Peyer's patch (tissue), 4 donors: ENCODE measurements at regions not wholly inside any gene's neighbourhood (a gene's known extent, or its start where the extent isn't known, plus 50 kb on each side); places are given as distances from the start of the nearest gene placed in this dataset.
"Not testable (repeated sequence)": the region's sequence is repeated elsewhere in the genome, so short reads cannot be mapped to it uniquely, and the experiment has no call there.

ENCODE experiments used
- DNase-seq, 3 donors: peaks; one replicate each; pipeline ENCODE4 v3.0.0-alpha.2; 2017 to 2019
- H3K27ac ChIP-seq, 4 donors: fragments of 200-600 bp; sonication (generic); one replicate each; pipeline ENCODE4 v1.5.1; 2016 to 2019
- H3K27me3 ChIP-seq, 2 donors: fragments of 200-600 bp; sonication (generic); one replicate each; pipeline ENCODE4 v1.5.1; 2019
- H3K36me3 ChIP-seq, 3 donors: fragments of 200-600 bp; sonication (generic); one replicate each; pipeline ENCODE4 v1.5.1; 2016 to 2019
- H3K4me1 ChIP-seq, 4 donors: fragments of 200-600 bp; sonication (generic); one replicate each; pipeline ENCODE4 v1.5.1; 2016 to 2019
- H3K4me3 ChIP-seq, 4 donors: fragments of 200-600 bp; sonication (generic); 1 replicate in 3 of 4; 2 replicates in 1 of 4; pipeline ENCODE4 v1.5.1; 2016 to 2019; ENCODE audit warnings: mild to moderate bottlenecking in 1 of 4
- H3K9me3 ChIP-seq, 4 donors: fragments of 200-600 bp; sonication (generic); one replicate each; pipeline ENCODE4 v1.5.1; 2016 to 2019; ENCODE audit warnings: mild to moderate bottlenecking in 1 of 4
- POLR2A ChIP-seq, 2 donors: fragments of 450-650 bp; IDR thresholded peaks; one replicate each; pipeline ENCODE4 v1.5.1; 2017; ENCODE audit warnings: antibody characterized with exemption in 2 of 2, mild to moderate bottlenecking in 2 of 2, moderate library complexity in 2 of 2
- TF ChIP-seq, protein P1 (sequence below), 6 experiments: fragments of 450-650 bp in 4 of 6; fragments of 200-600 bp in 2 of 6; sonication (generic) in 1 of 6; IDR thresholded peaks; one replicate each; pipeline ENCODE4 v1.5.1; 2017 to 2019; ENCODE audit warnings: antibody characterized with exemption in 6 of 6, mild to moderate bottlenecking in 3 of 6, moderate library complexity in 1 of 6

DNA sequence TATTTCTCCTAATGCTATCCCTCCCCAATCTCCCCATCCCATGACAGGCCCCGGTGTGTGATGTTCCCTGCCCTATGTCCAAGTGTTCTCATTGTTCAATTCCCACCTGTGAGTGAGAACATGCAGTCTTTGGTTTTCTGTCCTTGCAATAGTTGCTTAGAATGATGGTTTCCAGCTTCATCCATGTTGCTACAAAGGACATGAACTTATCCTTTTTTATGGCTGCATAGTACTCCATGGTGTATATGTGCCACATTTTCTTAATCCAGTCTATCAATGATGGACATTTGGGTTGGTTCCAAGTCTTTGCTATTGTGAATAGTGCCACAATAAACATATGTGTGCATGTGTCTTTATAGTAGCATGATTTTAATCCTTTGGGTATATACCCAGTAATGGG lies 51.3 kb upstream of the RIOK2 start:
- H3K4me3 ChIP-seq, H3K27ac ChIP-seq, H3K27me3 ChIP-seq, H3K4me1 ChIP-seq, DNase-seq, H3K9me3 ChIP-seq, H3K36me3 ChIP-seq: not testable (repeated sequence)

DNA sequence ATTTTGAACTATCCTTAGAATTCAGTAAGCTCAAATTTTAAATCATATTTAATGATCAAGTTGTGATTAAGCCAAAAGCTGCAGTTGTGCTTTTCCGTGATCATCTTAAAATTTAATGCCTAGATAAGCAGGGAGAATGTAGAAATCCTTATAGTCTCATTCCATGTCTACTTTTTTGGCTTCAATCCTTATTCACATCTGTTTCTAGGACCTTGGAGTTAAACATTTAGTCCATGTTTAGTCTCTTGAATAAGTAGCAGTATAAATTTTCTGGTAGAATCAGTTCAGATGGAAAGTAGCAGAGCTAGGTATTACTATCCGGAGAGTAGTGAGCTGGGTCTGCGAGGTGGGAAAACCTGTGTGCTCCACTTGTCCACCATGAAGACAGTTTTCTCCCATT lies 59.3 kb upstream of the RIOK2 start:
- DNase-seq: no peak

DNA sequence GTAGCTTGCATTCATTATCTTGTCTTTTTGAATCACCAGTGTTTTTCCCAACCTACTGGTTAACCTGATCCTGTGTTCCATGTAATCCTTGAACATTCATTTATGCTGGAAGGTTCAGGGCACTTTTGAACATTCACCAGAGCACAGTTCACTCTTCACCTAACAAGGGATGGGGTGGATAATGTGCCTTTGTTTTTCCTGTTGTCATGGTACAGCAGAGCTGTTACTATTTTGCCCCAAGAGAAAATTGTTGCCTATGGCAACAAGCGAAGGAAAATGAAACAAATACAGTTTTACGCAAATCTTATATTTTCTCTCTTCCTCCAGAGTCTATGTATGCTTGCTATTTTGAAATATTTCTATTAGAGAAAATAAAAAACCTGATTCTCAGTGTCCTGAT lies 60.3 kb upstream of the RIOK2 start:
- TF ChIP-seq, protein P1, sequence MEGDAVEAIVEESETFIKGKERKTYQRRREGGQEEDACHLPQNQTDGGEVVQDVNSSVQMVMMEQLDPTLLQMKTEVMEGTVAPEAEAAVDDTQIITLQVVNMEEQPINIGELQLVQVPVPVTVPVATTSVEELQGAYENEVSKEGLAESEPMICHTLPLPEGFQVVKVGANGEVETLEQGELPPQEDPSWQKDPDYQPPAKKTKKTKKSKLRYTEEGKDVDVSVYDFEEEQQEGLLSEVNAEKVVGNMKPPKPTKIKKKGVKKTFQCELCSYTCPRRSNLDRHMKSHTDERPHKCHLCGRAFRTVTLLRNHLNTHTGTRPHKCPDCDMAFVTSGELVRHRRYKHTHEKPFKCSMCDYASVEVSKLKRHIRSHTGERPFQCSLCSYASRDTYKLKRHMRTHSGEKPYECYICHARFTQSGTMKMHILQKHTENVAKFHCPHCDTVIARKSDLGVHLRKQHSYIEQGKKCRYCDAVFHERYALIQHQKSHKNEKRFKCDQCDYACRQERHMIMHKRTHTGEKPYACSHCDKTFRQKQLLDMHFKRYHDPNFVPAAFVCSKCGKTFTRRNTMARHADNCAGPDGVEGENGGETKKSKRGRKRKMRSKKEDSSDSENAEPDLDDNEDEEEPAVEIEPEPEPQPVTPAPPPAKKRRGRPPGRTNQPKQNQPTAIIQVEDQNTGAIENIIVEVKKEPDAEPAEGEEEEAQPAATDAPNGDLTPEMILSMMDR (IDR thresholded peaks at IDR 0.05): no peak
- no peak for TF ChIP-seq POLR2A (IDR thresholded peaks at IDR 0.05)
- no peaks in the 10 kb centered on the region for H3K4me1 ChIP-seq
- no peaks in the 10 kb centered on the region for H3K27me3 ChIP-seq
- no peaks in the 10 kb centered on the region for H3K9me3 ChIP-seq
- no peaks in the 10 kb centered on the region for H3K36me3 ChIP-seq
- no peak for DNase-seq
- H3K27ac ChIP-seq: no peak overlapping the region
- no peak overlapping the region for H3K4me3 ChIP-seq

More for the DNA sequence above, 59.3 kb upstream of the RIOK2 start:
- no peak overlapping the region for H3K4me3 ChIP-seq
- H3K36me3 ChIP-seq: no peaks in the 10 kb centered on the region
- H3K27ac ChIP-seq: no peak overlapping the region
- H3K4me1 ChIP-seq: no peaks in the 10 kb centered on the region
- no peaks in the 10 kb centered on the region for H3K27me3 ChIP-seq
- no peaks in the 10 kb centered on the region for H3K9me3 ChIP-seq
- TF ChIP-seq POLR2A (IDR thresholded peaks at IDR 0.05): no peak
- TF ChIP-seq, protein P1 (IDR thresholded peaks at IDR 0.05): no peak

DNA sequence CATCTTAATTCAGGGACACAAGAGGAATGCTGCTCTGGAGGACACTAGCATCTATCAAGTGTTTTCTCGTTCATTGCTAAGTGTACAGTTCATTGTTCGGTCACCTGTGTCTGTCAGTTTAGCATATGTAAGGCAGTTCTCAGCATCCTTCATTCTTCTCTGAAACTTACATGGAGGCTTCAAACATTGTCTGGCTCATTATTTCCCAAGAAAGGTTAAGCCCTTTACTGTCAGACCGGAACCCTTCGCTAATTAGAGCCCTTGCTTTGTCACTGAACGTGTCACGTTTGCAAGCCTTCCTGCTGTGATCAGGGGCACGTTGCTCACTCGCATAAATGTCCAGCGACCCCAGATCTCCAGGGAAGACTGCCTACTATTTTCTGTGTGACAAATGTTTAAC lies 62.3 kb upstream of the RIOK2 start:
- Histone ChIP-seq H3K9me3 (no peaks in the 10 kb centered on the region), H3K27me3 (no peaks in the 10 kb centered on the region), H3K36me3 (no peaks in the 10 kb centered on the region), H3K27ac (no peak overlapping the region), H3K4me3 (no peak overlapping the region), H3K4me1 (no peaks in the 10 kb centered on the region)
- DNase-seq: no peak
- no peak for TF ChIP-seq POLR2A (IDR thresholded peaks at IDR 0.05)
- TF ChIP-seq, protein P1 (IDR thresholded peaks at IDR 0.05): no peak

DNA sequence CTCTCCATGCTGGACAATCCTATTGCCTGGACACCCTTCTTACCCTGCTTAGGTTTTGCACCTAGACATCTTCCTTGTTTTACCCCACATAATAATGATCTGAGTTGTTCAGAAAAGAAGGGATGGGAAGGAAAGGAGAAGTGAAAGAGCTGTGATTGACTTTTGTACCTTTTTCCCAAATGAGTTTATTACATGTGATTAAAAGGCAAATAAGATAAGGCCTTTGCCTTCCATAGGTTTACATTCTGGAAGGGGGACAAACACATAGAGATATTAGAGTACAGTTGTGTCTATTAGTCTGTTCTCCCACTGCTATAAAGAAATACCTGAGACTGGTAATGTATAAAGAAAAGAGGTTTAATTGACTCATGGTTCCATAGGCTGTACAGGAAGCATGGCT lies 67.1 kb upstream of the RIOK2 start:
- H3K27me3 ChIP-seq: no peaks in the 10 kb centered on the region
- no peaks in the 10 kb centered on the region for H3K4me1 ChIP-seq
- H3K4me3 ChIP-seq: no peak overlapping the region
- no peak for TF ChIP-seq POLR2A (IDR thresholded peaks at IDR 0.05)
- TF ChIP-seq, protein P1 (IDR thresholded peaks at IDR 0.05): no peak
- H3K27ac ChIP-seq: no peak overlapping the region
- H3K9me3 ChIP-seq: peaks cover 0 to 4% (median 0%) of the 10 kb centered on the region in 4 donors
- no peaks in the 10 kb centered on the region for H3K36me3 ChIP-seq
- no peak for DNase-seq

DNA sequence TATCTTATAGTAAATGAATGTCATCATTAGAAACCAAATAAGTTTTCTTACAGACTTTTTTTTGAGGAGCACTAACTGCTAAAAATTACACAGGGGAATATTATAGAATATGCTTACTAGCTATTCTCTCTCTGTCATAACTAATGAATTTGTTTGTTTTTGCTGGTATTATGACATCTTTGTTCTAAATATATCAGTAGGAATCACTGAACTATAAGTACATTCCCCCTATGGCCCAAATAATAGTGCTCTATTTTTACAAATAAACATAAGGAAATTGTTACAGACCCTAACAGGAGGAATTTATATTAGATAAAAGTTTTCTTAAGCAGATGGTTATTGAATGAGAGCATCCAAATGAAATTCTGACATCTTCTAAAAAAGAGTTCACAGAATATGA lies 83.0 kb upstream of the RIOK2 start:
- Histone ChIP-seq H3K27me3 (no peaks in the 10 kb centered on the region), H3K9me3 (no peaks in the 10 kb centered on the region), H3K4me3 (no peak overlapping the region), H3K4me1 (no peaks in the 10 kb centered on the region), H3K36me3 (no peaks in the 10 kb centered on the region), H3K27ac (no peak overlapping the region)
- TF ChIP-seq, protein P1 (IDR thresholded peaks at IDR 0.05): no peak
- TF ChIP-seq POLR2A (IDR thresholded peaks at IDR 0.05): no peak
- DNase-seq: no peak
